HAP-1 (cell line): ENCODE measurements at regions not wholly inside any gene's neighbourhood (a gene's known extent, or its start where the extent isn't known, plus 50 kb on each side); places are given as distances from the start of the nearest gene placed in this dataset.
"Not testable (repeated sequence)": the region's sequence is repeated elsewhere in the genome, so short reads cannot be mapped to it uniquely, and the experiment has no call there.

ENCODE experiments used
- DNase-seq, 2 experiments: peaks; one replicate each; pipeline ENCODE4 v3.0.0-alpha.2; 2016 to 2020; ENCODE audit warnings: low spot score in 2 of 2
- H3K27me3 ChIP-seq: fragments of 250-450 bp; sonication (Bioruptor Pico); 2 replicates; pipeline ENCODE4 v1.5.1; 2020; ENCODE audit warnings: low read depth, mild to moderate bottlenecking, moderate library complexity
- H3K36me3 ChIP-seq: fragments of 250-450 bp; sonication (Bioruptor Pico); replicated peaks from 2 replicates; pipeline ENCODE4 v1.5.1; 2020; ENCODE audit warnings: mild to moderate bottlenecking
- H3K4me1 ChIP-seq: fragments of 250-450 bp; sonication (Bioruptor Pico); 2 replicates; pipeline ENCODE4 v1.5.1; 2020; ENCODE audit warnings: mild to moderate bottlenecking
- H3K4me3 ChIP-seq: fragments of 250-450 bp; sonication (Bioruptor Pico); 2 replicates; pipeline ENCODE4 v1.5.1; 2020; ENCODE audit warnings: mild to moderate bottlenecking, moderate library complexity
- H3K9me3 ChIP-seq: fragments of 250-450 bp; sonication (Bioruptor Pico); 2 replicates; pipeline ENCODE4 v1.5.1; 2020; ENCODE audit warnings: mild to moderate bottlenecking, moderate library complexity
- in situ Hi-C: fragments of 300-500 bp; cut with MboI; formaldehyde crosslinking; loops from 3 replicates; pipeline ENCODE4 v1.14.3; 2020; ENCODE audit warnings: low sequenced_read_pairs, inconsistent platforms, mixed read lengths

GRCh38 chr15:62253294-62253693 is 88.2 kb upstream of the C2CD4B start:
- Histone ChIP-seq H3K36me3 (no peaks in the 10 kb centered on the region), H3K4me3 (no peak overlapping the region), H3K9me3 (no peaks in the 10 kb centered on the region), H3K4me1 (peaks cover 8% of the 10 kb centered on the region), H3K27me3 (no peaks in the 10 kb centered on the region; the same call in 1 of the 2 replicates)
- DNase-seq, result no peak
- in situ Hi-C loops, result no loop called here

- in situ Hi-C loops, result no loop called here
- Histone ChIP-seq H3K9me3 (no peaks in the 10 kb centered on the region), H3K4me1 (peaks cover 12% of the 10 kb centered on the region), H3K36me3 (no peaks in the 10 kb centered on the region), H3K27me3 (no peaks in the 10 kb centered on the region; the same call in 1 of the 2 replicates), H3K4me3 (no peak overlapping the region)
- peak; percentile 77 to 96 for DNase-seq
Measured at GRCh38 chr15:62254137-62254934, 89.3 kb upstream of the C2CD4B start.

GRCh38 chr15:62256430-62256829 is 91.3 kb upstream of the C2CD4B start:
- H3K9me3 ChIP-seq, H3K27me3 ChIP-seq, in situ Hi-C loops, H3K36me3 ChIP-seq, DNase-seq, H3K4me3 ChIP-seq: not testable (repeated sequence)
- peaks cover 12% of the 10 kb centered on the region for H3K4me1 ChIP-seq

GRCh38 chr15:62257996-62258521 is 93.0 kb upstream of the C2CD4B start:
- Histone ChIP-seq H3K27me3 (no peaks in the 10 kb centered on the region; the same call in 1 of the 2 replicates), H3K4me1 (peaks cover 12% of the 10 kb centered on the region), H3K4me3 (no peak overlapping the region), H3K9me3 (peaks cover 4% of the 10 kb centered on the region; the same call in 1 of the 2 replicates), H3K36me3 (no peaks in the 10 kb centered on the region)
- peak; percentile 65 to 85 for DNase-seq
- in situ Hi-C loops, result no loop called here

- DNase-seq, result no peak
- peaks cover 11% of the 10 kb centered on the region for H3K4me1 ChIP-seq
Measured at GRCh38 chr15:62262305-62262941, 97.3 kb upstream of the C2CD4B start.

GRCh38 chr15:62264196-62264595 is 99.1 kb upstream of the C2CD4B start:
- in situ Hi-C loops, result no loop called here
- Histone ChIP-seq H3K4me3 (no peak overlapping the region), H3K36me3 (no peaks in the 10 kb centered on the region), H3K4me1 (no peaks in the 10 kb centered on the region), H3K9me3 (peaks cover 10% of the 10 kb centered on the region; the same call in 1 of the 2 replicates), H3K27me3 (no peaks in the 10 kb centered on the region)
- DNase-seq, result no peak

More at GRCh38 chr15:62262305-62262941, 97.3 kb upstream of the C2CD4B start:
- no peaks in the 10 kb centered on the region for H3K36me3 ChIP-seq
- H3K27me3 ChIP-seq, result no peaks in the 10 kb centered on the region
- in situ Hi-C loops, result no loop called here
- peaks cover 10% of the 10 kb centered on the region; the same call in 1 of the 2 replicates for H3K9me3 ChIP-seq
- no peak overlapping the region for H3K4me3 ChIP-seq

GRCh38 chr15:62269504-62269903 is 104.4 kb upstream of the C2CD4B start:
- no peaks in the 10 kb centered on the region for H3K9me3 ChIP-seq
- H3K36me3 ChIP-seq, result no peaks in the 10 kb centered on the region
- H3K4me1 ChIP-seq, result no peaks in the 10 kb centered on the region
- no peaks in the 10 kb centered on the region for H3K27me3 ChIP-seq
- DNase-seq, result no peak
- in situ Hi-C loops, result no loop called here
- no peak overlapping the region for H3K4me3 ChIP-seq

- H3K27me3 ChIP-seq, result no peaks in the 10 kb centered on the region
- H3K4me3 ChIP-seq, result no peak overlapping the region
- in situ Hi-C loops, result no loop called here
- DNase-seq, result no peak
- H3K4me1 ChIP-seq, result no peaks in the 10 kb centered on the region
- H3K9me3 ChIP-seq, result no peaks in the 10 kb centered on the region
- no peaks in the 10 kb centered on the region for H3K36me3 ChIP-seq
Measured at GRCh38 chr15:62270216-62270921, 105.3 kb upstream of the C2CD4B start.

- in situ Hi-C loops, result no loop called here
- DNase-seq, result no peak
- H3K9me3 ChIP-seq, result no peaks in the 10 kb centered on the region
- no peaks in the 10 kb centered on the region for H3K4me1 ChIP-seq
- no peaks in the 10 kb centered on the region for H3K36me3 ChIP-seq
- H3K27me3 ChIP-seq, result no peaks in the 10 kb centered on the region
- H3K4me3 ChIP-seq, result no peak overlapping the region
Measured at GRCh38 chr15:62272290-62272689, 107.2 kb upstream of the C2CD4B start.

GRCh38 chr15:62275831-62276230 is 110.7 kb upstream of the C2CD4B start:
- no peaks in the 10 kb centered on the region for H3K36me3 ChIP-seq
- no peaks in the 10 kb centered on the region for H3K4me1 ChIP-seq
- H3K27me3 ChIP-seq, result peaks cover 9% of the 10 kb centered on the region
- in situ Hi-C loops, result no loop called here
- no peak overlapping the region for H3K4me3 ChIP-seq
- no peaks in the 10 kb centered on the region for H3K9me3 ChIP-seq
- DNase-seq, result no peak

GRCh38 chr15:62277816-62278394 is 112.8 kb upstream of the C2CD4B start:
- Histone ChIP-seq H3K27me3 (peaks cover 11% of the 10 kb centered on the region), H3K4me3 (no peak overlapping the region), H3K36me3 (no peaks in the 10 kb centered on the region), H3K4me1 (no peaks in the 10 kb centered on the region), H3K9me3 (no peaks in the 10 kb centered on the region)
- in situ Hi-C loops, result no loop called here
- no peak for DNase-seq

GRCh38 chr15:62278534-62278933 is 113.4 kb upstream of the C2CD4B start:
- Histone ChIP-seq H3K9me3 (no peaks in the 10 kb centered on the region), H3K36me3 (no peaks in the 10 kb centered on the region), H3K27me3 (peaks cover 11% of the 10 kb centered on the region), H3K4me3 (no peak overlapping the region), H3K4me1 (no peaks in the 10 kb centered on the region)
- DNase-seq, result no peak
- in situ Hi-C loops, result no loop called here

- no peaks in the 10 kb centered on the region for H3K4me1 ChIP-seq
- no peak overlapping the region for H3K4me3 ChIP-seq
- no peaks in the 10 kb centered on the region for H3K36me3 ChIP-seq
- in situ Hi-C loops, result no loop called here
- H3K9me3 ChIP-seq, result no peaks in the 10 kb centered on the region
- peaks cover 11% of the 10 kb centered on the region for H3K27me3 ChIP-seq
- DNase-seq, result no peak
Measured at GRCh38 chr15:62279041-62279440, 114.0 kb upstream of the C2CD4B start.
